ENCODE measurements at regions not wholly inside any gene's neighbourhood (a gene's known extent, or its start where the extent isn't known, plus 50 kb on each side); places are given as distances from the start of the nearest gene placed in this dataset.

DNA sequence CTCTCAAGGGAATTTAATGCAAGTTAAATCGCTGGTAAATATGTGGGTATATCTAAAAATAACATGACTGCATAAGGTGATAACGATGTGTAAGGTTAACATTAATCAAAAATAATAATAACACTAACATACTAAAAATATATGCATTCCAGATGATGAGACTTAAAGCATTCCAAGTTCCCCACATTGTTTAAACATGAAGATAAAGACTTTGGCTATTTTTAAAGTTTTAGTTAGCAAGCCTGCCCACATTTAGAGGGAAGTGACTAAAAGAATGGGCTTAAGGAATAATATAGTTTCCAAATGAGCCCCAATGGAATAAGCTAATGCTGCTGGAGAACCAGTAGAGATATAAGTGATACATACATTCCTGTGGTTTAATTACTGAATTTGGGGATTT lies 941.3 kb downstream of the TBC1D32 start:
- TF ChIP-seq POLR2A (IDR thresholded peaks at IDR 0.05; ENCODE audit: low read depth, low read length): no peak
- no peak for TF ChIP-seq POLR2AphosphoS5 (IDR thresholded peaks at IDR 0.05; ENCODE audit: low read depth, low read length)
